HG03108 (cell line): ENCODE measurements at regions not wholly inside any gene's neighbourhood (a gene's known extent, or its start where the extent isn't known, plus 50 kb on each side); places are given as distances from the start of the nearest gene placed in this dataset.

Experiments
- ATAC-seq: cut with Tn5 transposase; IDR thresholded peaks from one replicate; pipeline ENCODE4 v1.9.1; 2021; ENCODE audit warnings: moderate library complexity; ENCODE audit not compliant: unreplicated experiment

DNA sequence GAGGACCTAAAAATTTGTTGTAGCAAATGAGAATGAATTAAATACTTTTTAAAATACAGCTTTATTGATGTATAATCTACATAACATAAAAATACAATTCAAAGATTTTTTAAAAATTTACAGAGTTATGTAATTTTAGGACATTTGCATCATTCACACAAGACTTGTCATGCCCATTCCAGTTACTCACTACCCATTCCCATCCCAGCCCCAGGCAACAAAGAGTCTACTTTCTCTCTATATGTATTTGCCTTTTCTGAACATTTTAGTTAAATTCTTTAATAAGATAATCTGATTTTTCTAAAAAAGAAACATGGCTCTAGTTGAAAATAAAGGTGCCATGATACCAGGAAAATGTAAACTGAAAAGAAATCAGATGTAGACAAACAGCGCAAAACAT, 354.2 kb downstream of the PMP22 start:
- no peak for ATAC-seq

DNA sequence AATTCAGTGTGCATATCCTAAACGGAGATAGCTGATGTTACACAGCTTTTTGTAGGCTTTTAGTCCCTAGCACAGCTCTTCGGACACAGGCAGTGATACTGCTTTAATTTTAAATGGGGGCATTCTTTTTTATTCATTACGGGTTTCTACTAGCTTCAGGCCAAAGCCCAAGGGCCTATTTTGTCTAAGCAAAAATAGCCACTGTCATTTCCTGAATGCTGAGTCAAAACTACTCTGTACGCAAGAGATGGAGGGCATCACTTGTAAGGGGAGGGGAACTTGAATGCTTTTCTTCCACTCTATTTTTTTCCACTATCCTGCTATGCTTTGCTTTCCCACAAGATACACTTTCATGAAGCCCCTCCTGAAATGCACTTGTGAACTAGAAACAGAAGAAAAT, 360.7 kb downstream of the PMP22 start:
- ATAC-seq: no peak

DNA sequence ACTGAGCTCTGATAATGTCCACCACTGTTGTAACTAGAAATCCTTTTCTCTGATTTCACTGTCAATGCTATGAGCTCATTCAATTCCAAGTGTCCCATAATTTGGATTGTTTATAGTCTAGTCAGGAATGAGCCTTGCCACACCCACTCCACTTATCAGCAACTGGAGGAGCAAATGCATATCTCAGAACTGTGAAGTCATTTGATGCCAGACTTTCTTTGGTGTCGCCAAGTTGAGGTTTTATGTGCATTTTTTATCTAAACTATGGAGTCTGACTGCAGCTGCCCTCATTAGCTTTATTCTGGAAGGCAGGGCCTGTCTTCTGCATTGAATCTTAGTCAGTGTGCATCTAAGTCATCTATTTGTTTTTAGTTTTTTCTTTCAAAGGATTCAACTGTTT, 361.3 kb downstream of the PMP22 start:
- ATAC-seq: no peak

DNA sequence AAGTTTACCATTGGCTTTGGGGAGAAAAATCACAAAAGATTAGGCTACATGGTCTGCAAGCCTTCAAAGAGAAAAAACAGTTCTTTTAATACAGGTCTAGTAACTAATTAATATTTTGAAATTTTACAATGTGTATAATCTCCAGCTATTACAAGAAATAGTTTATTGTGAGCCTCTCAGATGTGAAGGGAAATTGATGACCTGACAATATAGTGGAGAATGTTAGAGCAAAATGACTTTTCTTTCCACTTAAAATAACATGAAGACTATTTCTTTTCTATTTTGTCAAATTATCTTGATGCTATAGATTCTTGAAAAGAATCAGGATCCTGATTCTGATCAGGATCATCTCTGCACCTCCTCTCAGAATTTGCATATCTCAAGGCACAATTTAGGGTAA, 362.3 kb downstream of the PMP22 start:
- ATAC-seq: no peak

DNA sequence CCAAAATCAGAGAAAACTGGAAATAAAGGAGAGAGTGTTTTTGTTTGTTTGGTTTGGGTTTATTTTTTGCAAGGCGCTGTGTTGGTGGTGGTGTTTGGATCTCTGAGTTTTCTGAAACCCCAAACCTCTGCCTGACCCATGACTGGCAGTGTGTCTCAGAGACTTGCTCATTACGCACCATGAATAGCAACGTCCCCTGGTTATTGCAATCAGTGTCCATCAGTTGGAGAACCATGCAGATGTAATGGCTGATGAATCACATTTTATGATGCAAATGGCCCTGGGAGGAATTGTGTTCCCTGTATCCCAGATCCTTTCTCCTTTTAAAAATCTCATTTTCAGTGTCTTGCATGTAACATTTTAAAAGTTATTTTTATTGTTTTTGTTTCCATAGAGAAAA, 362.8 kb downstream of the PMP22 start:
- no peak for ATAC-seq

DNA sequence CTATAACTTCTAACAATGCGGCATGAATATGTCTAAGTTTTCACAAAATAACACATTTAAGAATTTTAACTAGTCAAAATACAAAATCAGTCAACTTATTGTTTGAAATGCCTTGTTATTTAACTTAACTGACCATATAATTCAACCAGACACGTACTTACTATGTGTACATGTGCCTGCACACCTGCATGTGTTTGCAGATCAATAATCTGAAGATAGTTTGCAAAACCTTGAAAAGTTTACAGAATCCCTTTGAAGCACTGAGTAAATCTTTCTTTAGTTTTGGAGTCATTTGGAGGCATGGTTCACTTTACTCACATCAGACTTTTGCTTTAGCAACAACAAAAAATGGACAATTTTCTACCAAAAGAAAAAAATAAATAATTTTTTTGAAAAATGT, 363.8 kb downstream of the PMP22 start:
- ATAC-seq: no peak

DNA sequence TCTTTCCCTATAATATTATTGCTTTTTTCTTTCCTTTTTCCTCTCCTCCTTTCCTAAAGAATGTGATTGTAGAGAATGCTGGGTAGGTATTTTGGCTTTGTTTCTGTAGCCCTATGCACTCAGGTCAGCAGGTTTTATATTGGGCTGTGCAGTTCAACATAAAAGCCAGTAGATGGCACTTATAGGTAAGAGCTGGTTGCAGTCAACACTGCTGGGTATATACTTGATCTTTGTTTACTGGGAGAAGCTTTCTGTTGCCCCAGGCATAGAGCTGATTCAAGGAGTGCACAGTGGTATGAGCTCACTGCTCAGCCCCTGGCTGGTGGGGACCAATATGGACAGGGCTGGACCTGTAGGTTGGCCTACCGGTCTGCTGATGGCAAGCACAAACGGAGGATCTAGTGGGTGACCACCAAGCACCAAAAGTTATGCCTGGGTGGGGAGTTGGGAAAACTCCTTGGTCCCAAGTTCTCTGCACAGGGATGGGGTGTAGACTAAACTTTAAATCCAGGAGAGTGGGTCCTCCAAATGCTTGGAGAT, 378.9 kb downstream of the PMP22 start:
- no peak for ATAC-seq

DNA sequence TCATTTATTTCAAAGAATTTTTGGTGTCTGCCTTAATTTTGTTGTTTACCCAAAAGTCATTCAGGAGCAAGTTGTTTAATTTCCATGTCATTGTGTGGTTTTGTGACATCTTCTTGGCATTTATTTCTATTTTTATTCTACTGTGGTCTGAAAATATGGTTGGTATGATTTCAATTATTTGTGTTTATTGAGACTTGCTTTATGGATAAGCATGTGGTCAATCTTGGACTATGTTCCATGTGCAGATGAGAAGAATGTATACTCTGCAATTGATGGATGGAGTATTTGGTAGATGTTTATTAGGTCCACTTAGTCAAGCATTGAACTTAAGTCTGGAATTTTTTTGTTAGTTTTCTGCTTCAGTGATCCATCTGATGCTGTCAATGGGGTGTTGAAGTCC, 383.0 kb downstream of the PMP22 start:
- no peak for ATAC-seq

DNA sequence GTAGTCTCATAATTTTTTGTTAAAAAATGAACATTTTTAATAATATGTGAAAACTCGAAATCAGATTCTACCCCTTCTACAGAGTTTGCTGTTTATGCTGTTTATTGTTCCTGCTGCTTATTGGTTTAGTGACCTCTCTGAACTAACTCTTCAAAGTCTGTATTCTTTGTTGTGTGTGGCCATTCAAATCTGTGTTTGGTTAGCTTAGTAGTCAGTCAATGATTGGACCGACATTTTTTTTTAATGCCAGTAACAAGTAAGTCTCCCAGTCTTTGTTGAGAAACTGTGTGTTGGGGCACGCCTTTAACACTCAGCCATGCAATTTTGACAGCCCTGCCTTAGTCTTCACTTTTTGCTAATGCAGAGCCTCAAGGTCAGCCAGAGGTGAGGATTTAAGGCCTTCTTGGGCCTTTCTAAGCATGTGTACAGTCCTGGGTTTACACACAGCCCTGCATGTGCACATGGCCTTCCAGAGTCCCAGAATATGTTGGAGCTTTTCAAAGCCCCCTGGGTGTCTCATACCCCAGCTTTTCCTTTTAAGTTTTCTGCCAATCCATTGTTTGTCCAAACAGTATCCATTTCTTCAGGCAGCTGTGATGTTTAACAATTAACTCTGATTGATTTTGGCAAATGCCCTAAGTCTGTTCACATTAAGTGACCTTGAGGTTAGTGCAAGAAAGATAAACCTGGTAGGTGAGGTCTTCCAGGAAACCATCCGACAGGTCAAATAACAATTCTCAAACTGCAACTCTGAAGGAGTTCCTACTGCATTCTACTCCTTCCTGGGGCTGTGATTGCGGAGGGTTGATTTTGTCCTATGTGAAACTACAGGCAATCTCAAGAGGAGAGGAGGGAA, 389.3 kb downstream of the PMP22 start:
- ATAC-seq: no peak

DNA sequence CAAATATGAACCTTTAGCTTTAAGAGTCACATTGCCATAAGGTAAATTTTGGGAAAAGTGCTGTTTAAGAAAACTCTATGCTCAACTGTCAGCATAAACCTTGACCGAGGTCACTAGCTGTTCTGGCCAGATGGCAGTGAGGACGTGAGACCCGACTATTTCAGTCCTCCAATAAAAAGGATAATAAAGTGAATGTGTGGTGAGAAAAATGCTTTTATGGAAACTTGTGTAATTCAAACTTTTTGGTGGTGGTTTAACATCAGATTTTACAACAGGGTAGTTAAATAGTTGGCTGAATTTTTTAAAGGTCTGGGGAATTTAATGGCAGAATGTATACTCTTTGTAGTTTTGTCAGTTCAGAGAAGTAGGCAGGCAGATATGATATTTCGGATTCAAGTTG, 391.1 kb downstream of the PMP22 start:
- ATAC-seq: no peak

DNA sequence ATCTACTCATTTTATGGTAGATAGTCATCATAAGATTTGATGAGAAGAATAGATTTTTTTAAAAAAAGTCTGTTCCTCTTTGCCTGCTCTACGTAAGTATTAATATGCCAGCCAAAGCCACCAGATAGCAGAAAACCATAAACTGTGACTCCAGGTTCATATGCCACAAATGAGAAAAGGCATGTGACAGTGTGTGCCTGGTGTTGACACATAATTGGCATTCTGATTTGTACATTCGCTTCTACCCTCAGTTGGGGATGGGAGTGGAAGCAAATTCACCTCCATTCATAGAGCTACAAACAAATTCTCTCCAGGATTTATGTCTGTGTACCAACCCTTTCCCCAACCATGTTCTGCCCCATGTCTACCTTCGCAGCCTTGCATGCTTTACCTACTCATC, 391.6 kb downstream of the PMP22 start:
- ATAC-seq: no peak

DNA sequence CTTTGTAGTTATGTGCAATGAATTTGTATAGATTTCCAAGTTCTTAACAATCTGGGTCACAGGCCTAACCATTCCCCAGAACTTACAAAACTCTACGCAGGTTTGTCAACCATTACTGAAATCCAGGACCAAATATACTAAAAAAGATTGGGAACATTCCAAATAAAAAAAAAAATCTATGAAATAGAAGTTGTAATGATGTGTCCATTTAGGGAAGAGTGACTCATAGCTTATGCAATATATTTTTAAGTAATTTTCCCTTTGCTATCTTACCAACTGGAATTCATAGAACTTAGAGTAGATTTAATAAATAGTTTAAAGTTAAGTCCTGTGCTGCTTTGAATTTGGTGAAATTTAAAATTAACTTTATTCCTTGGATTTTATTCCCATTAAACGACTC, 393.2 kb downstream of the PMP22 start:
- no peak for ATAC-seq

DNA sequence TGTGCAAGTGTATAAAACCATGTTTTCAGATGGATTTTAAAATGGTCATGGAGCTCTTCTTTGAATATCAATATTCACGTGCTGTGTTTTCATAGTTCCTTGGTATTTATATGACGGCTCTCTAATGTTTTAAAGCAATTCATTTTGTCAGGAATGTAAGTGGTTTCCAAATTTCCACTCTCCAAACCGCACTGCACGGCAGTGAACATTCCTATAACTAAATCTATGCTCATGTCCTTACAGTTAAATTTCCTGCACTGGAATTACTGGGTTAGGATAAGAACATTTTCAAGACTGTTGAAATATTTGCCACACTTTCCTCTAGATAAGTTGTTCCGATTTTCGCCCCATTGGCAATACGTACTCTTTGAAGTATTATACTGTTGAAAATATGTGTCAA, 398.9 kb downstream of the PMP22 start:
- ATAC-seq: no peak

DNA sequence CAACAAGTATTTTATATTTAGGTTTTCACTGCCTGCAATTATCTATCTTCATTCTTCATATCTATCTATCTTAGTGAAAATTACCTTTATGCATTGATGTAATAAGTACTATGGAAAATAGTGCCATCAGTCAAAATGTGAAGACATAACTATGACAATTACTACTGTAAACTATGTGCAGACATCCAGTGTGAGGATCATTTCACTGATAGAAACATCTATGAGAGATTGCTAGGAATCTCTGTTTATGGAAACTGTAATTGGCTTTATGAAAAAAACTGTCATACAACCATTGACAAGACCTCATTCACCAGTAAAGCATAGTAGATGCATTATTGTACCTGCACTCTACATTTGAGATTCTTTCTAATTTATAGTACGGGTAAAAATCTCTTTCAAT, 401.0 kb downstream of the PMP22 start:
- ATAC-seq: no peak

DNA sequence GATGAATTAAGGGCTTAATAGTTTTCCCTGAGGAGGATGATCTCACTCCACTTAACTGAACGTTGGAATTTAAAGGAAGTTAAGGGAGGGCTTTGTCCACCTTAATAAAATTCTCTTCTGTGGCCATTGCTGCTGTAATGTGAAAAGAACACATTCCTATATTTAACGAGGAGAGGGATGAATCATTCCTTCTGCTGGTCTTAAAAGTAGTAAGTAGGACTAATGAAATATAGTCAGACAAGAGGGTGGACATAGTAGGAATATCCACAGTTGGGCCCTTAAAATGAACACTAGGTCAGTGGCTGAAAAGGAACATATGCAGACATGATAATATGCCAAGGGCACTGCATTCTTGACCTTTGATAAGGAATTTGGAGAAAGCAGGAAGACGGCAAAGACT, 405.6 kb downstream of the PMP22 start:
- ATAC-seq: no peak

DNA sequence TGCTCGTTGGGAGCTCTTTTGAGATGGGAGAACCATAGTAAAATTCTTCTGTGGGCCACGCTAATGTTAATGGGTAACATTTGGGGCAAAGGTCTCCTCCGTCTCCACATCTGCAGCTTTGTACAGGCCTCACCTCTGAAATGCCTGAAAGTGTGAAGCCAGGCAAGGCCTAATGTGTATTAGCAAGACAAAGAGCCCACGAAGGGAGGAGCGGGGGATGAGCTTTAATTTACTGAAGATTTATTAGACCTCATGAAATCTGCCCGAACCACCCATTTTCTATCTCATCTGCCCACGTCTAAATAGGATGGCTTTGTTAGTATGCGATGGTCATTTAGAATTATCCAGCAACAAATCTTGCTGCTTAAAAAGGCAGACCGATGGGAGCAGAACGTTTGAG, 408.9 kb downstream of the PMP22 start:
- ATAC-seq: no peak

DNA sequence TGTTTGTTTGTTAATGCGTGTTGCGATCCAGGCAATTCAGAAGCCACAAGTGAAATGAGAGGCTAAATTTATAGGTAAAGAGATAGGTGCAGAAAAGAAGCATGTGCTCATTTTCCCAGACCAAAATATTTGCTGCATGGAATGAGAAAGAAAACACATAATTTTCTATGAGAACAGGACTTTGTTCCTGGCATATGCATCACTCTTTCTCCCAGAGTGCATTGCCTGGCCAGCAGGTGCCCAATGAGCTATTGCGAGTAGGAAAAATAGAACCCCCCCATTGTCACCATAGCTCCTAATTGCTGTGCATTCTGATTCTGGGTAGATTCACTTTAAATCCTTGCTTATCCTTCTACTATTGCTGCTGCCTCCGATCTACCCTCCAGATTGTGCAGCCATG, 410.4 kb downstream of the PMP22 start:
- no peak for ATAC-seq

DNA sequence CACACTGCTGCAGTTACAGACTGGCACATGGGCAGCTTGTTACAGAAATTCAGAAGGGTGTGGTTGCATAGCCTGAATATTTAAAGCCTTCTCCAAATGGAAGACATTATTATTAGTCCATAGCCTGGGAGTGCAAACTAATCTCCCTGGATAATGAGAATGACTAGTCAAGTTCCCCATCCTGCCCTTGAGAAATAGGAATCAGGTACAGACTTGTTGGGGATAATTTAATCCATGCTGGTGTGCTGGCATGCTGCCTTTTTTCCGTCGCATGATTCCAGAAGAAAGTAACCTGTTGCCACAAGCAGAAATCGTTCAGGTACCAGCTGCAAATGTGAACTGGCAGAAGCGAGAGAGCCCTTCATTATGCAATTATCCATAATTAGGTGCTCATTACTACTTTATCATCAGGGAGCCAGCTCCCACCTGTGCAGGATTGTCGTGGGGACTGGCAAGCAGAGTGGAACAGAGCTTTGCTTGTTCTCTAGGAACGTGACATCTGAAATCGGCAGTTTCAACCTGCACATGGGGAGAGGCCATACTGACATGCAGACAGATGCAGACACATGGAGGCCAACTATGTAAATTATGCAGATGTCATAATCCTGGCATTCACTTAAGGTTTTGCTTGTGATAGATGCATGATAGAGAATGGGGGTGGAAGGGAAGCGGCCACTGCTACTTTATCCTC, 419.4 kb downstream of the PMP22 start:
- no peak for ATAC-seq

DNA sequence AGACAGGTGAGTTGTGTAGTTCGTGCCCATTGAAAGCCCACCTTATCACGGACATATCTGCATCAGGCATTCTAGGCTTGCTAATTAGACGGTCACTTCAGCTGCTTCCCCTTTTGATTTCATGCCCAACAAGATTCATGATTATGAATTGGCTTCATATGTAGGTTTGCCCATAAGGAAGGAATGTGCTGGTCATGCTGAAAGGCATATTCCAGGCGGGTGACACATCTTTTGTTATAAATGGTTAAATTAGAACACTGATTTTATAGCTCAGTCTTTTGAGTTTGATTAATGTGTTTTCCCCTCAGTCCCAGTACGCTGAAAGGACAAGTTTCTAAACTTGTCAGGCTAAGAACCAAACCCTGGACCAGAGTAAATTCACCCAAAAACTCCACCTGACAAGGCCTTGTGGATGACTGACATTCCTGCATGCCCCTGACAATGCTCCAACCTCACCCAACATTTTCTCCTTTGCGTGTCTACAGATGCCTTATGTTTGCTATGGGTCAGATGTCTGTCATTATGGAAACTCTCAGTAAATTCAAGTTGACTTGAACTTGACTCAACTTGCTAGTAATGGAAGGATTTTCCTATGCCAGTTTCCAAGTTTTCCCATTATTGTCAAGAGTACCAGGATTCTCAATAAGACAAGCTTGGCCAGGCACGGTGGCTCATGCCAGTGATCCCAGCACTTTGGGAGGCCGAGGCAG, 421.9 kb downstream of the PMP22 start:
- no peak for ATAC-seq

DNA sequence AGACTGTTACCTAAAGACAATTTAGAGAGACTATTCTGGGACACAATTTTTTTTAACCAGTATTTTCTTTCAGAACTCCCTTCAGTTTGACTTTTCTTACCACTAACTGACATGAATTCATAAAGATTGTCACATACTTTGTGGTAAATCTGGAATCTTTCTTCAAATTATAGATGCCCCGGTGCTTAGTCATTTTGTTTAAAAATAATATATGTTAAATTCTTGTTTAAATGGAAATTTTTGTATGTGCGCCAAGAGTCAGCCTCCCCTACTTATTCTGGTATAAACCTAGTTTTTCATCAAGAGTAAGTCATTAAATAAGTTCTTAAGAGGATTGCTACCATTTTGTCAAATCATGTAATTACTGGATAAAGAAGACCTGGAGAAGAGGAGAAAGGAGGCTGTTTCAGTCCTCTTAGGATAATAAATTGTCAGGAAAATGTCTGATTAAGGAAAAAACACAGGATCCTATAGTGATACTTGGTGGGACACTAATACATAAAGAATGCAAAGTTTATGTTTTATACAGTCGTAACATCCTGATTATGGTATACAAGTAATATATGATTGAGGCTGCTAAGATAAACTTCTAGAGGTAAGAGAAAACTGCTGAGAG, 424.4 kb downstream of the PMP22 start:
- ATAC-seq: no peak

DNA sequence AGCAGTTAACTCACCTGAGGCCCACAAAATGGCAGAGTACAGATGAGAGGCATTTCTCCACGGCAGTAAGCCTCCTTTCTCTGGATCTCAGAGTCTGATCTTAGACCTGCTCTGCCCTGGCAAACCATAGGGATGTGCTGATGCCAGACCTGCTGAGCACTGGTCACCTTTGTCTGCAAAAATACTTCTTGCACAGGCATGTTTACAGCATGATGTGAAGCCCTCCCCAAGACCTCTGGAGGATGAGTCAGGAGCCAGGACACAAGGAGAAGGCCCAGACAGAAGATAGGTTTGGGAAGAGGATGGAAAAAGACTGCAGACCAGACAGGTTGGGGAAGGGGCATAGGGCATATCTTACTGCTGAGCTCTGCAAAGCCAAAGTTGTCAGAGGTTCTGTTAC, 426.6 kb downstream of the PMP22 start:
- ATAC-seq: no peak
